ENCODE measurements at regions not wholly inside any gene's neighbourhood (a gene's known extent, or its start where the extent isn't known, plus 50 kb on each side); places are given as distances from the start of the nearest gene placed in this dataset.

DNA sequence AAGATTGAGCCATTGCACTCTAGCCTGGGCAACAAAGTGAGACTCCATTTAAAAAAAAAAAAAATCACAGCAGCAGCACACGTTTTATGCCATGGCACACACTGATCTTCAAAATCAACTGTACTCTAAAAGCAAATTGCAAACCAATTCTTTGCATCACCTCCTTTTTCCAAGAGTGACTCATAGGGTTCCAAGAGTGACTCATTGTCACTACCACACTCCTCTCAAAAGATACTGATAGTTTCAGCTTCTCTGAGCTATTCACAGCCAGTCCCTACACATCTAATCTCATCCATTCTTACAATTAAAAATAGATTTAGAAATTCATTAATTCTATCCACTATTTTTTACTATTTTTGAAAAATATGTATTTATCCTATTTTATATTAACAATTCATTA, 1494.9 kb upstream of the AGA start:
- Histone ChIP-seq H3K4me3 (no peak overlapping the region), H3K4me1 (no peaks in the 10 kb centered on the region), H3K27me3 (no peaks in the 10 kb centered on the region), H3K9me3 (no peaks in the 10 kb centered on the region), H3K36me3 (no peaks in the 10 kb centered on the region), H3K27ac (no peak overlapping the region)
- in situ Hi-C loops (cut with MboI; ENCODE audit: low sequenced_read_pairs in 4 of 4) = no loop called here
- intact Hi-C loops (cut with DNase I; ENCODE audit: low total_unique reads) = no loop called here
- ATAC-seq (no peak), DNase-seq (no peak)
- TF ChIP-seq POLR2A (IDR thresholded peaks at IDR 0.05) = no peak
- TF ChIP-seq, protein P1, sequence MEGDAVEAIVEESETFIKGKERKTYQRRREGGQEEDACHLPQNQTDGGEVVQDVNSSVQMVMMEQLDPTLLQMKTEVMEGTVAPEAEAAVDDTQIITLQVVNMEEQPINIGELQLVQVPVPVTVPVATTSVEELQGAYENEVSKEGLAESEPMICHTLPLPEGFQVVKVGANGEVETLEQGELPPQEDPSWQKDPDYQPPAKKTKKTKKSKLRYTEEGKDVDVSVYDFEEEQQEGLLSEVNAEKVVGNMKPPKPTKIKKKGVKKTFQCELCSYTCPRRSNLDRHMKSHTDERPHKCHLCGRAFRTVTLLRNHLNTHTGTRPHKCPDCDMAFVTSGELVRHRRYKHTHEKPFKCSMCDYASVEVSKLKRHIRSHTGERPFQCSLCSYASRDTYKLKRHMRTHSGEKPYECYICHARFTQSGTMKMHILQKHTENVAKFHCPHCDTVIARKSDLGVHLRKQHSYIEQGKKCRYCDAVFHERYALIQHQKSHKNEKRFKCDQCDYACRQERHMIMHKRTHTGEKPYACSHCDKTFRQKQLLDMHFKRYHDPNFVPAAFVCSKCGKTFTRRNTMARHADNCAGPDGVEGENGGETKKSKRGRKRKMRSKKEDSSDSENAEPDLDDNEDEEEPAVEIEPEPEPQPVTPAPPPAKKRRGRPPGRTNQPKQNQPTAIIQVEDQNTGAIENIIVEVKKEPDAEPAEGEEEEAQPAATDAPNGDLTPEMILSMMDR (IDR thresholded peaks at IDR 0.05 in 4 of 5, conservative IDR thresholded peaks at IDR 0.05 in 1 of 5) = no peak

DNA sequence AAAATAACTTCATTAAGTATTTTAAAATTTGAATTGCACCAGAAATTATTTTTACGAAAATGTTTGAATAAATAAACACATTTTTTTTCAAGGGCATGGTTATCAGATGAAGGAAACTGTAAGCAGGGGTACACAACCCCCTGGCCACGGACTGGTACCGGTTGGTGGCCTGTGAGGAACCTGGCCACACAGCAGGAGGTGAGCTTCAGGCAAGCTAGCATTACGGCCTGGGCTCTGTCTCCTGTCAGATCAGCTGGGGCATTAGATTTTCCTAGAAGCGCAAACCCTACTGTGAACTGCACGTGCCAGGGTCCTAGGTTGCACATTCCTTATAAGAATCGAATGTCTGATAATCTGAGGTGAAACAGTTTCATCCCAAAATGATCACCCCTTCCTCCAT, 1499.7 kb upstream of the AGA start:
- Histone ChIP-seq H3K4me1 (no peaks in the 10 kb centered on the region), H3K36me3 (no peaks in the 10 kb centered on the region), H3K4me3 (no peak overlapping the region), H3K27ac (no peak overlapping the region), H3K27me3 (no peaks in the 10 kb centered on the region), H3K9me3 (no peaks in the 10 kb centered on the region)
- in situ Hi-C loops (cut with MboI; ENCODE audit: low sequenced_read_pairs in 4 of 4) (no loop called here), intact Hi-C loops (cut with DNase I; ENCODE audit: low total_unique reads) (no loop called here)
- ATAC-seq = no peak
- DNase-seq = no peak
- TF ChIP-seq, protein P1 (IDR thresholded peaks at IDR 0.05 in 4 of 5, conservative IDR thresholded peaks at IDR 0.05 in 1 of 5) = no peak
- no peak for TF ChIP-seq POLR2A (IDR thresholded peaks at IDR 0.05)

DNA sequence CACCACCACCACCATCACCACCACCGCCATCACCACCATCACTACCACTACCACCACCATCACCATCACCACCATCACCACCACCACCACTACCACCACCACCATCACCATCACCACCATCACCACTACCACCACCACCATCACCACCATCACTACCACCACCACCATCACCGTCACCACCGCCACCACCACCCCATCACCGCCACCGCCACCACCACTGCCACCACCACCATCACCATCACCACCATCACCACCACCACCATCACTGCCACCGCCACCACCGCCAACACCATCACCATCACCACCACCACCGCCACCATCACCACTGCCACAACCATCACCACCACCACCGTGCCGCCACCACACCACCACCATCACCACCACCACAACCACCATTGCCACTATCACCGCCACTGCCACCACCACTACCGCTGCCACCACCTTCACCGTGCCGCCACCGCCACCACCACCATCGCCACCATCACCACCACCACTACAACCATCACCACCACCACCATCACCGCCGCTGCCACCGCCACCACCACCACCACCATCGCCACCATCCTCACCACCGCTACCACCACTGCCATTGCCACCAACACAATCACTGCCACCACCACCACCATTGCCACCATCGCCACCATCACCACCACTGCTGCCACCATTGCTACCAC, 1511.3 kb upstream of the AGA start:
- Histone ChIP-seq H3K36me3 (no peaks in the 10 kb centered on the region), H3K27me3 (no peaks in the 10 kb centered on the region), H3K9me3 (no peaks in the 10 kb centered on the region), H3K27ac (no peak overlapping the region), H3K4me3 (no peak overlapping the region), H3K4me1 (no peaks in the 10 kb centered on the region)
- in situ Hi-C loops (cut with MboI; ENCODE audit: low sequenced_read_pairs in 4 of 4) = no loop called here
- DNase-seq (no peak), ATAC-seq (no peak)
- intact Hi-C loops (cut with DNase I; ENCODE audit: low total_unique reads) = no loop called here
- TF ChIP-seq POLR2A (IDR thresholded peaks at IDR 0.05) = no peak
- TF ChIP-seq, protein P1 (IDR thresholded peaks at IDR 0.05 in 4 of 5, conservative IDR thresholded peaks at IDR 0.05 in 1 of 5) = no peak

DNA sequence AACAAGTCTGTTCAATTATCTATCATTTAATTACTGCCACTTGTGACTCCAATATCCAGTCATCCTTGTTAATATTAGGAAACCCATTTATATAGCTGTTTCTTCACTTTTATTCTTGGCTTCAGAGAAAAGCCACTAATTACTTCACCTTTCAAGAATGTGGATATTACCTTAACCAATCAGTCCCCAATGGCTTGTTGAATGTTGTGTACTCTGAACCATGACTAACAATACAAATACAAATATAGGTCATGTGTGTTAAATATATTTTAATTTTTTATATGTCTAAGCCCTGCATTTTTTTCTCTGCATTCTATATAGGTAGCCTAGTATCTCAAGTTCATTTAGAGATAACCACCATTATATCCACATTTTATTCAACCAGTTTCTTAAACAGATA, 1513.4 kb upstream of the AGA start:
- no peak overlapping the region for H3K27ac ChIP-seq
- H3K27me3 ChIP-seq = no peaks in the 10 kb centered on the region
- in situ Hi-C loops (cut with MboI; ENCODE audit: low sequenced_read_pairs in 4 of 4) = no loop called here
- no peak for DNase-seq
- H3K4me1 ChIP-seq = no peaks in the 10 kb centered on the region
- ATAC-seq = no peak
- intact Hi-C loops (cut with DNase I; ENCODE audit: low total_unique reads) = no loop called here
- no peak overlapping the region for H3K4me3 ChIP-seq
- no peak for TF ChIP-seq POLR2A (IDR thresholded peaks at IDR 0.05)
- TF ChIP-seq, protein P1 (IDR thresholded peaks at IDR 0.05 in 4 of 5, conservative IDR thresholded peaks at IDR 0.05 in 1 of 5) = no peak
- H3K36me3 ChIP-seq = no peaks in the 10 kb centered on the region
- no peaks in the 10 kb centered on the region for H3K9me3 ChIP-seq

Measured in gastrocnemius medialis (tissue), 4 donors.